ENCODE measurements at regions not wholly inside any gene's neighbourhood (a gene's known extent, or its start where the extent isn't known, plus 50 kb on each side); places are given as distances from the start of the nearest gene placed in this dataset.
"Not testable (repeated sequence)": the region's sequence is repeated elsewhere in the genome, so short reads cannot be mapped to it uniquely, and the experiment has no call there.

GRCh38 chr5:39760385-39761198 lies 335.8 kb upstream of the DAB2 start:
- peaks cover 8% of the 10 kb centered on the region for H3K4me1 Mint-ChIP-seq (ENCODE audit: low read depth)
- no peak overlapping the region for H3K4me3 Mint-ChIP-seq
- no peaks in the 10 kb centered on the region for H3K27me3 Mint-ChIP-seq
- no peak overlapping the region for H3K27ac Mint-ChIP-seq
- H3K9me3 Mint-ChIP-seq, result no peaks in the 10 kb centered on the region
- intact Hi-C loops (cut with micrococcal nuclease), result no loop called here
- no peaks in the 10 kb centered on the region for H3K36me3 Mint-ChIP-seq (ENCODE audit: low read depth)

DNA sequence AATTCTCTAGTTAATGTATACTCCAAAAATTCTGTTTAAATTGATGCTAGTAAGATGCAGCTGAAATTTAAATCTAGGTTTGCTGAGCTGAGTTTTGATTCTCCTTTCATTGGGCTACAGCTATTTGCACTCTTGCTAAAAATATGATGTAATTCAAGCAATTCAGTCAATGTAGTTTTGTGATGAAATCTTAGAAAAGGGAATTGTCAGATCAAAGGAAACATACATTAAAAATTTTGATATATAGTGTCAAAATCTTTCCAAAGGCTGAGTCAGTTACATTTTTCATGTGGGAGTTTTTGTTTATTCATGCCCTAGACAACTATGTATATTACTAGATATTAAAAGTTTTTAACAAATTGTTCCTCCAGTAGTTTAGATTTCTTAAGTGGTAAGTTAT lies 334.9 kb upstream of the DAB2 start:
- Mint-ChIP-seq H3K36me3 (ENCODE audit: low read depth) (no peaks in the 10 kb centered on the region), H3K9me3 (no peaks in the 10 kb centered on the region), H3K27ac (no peak overlapping the region), H3K4me1 (ENCODE audit: low read depth) (peaks cover 8% of the 10 kb centered on the region), H3K27me3 (no peaks in the 10 kb centered on the region), H3K4me3 (no peak overlapping the region)
- intact Hi-C loops (cut with micrococcal nuclease), result no loop called here

DNA sequence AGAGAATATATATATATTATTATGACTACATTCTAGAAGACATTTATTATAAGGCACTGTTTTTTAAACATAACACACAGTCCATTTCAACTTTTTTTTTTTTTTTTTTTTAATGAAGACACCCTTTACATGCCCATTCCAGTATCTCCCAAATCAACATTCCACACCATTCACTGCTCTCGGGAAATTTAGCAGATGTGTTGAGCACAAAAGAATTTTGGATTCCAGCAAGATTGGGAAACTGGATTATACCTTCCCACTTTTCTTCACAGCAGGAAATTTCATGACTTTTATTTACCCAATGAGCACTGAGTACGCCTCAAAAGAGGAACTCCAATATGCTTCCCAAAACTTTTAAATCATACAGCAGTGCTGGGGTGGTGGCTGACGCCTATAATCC lies 333.6 kb upstream of the DAB2 start:
- Mint-ChIP-seq H3K27ac (no peak overlapping the region), H3K4me3 (no peak overlapping the region), H3K27me3 (no peaks in the 10 kb centered on the region), H3K9me3 (no peaks in the 10 kb centered on the region), H3K36me3 (ENCODE audit: low read depth) (no peaks in the 10 kb centered on the region), H3K4me1 (ENCODE audit: low read depth) (peaks cover 8% of the 10 kb centered on the region)
- intact Hi-C loops (cut with micrococcal nuclease), result no loop called here

DNA sequence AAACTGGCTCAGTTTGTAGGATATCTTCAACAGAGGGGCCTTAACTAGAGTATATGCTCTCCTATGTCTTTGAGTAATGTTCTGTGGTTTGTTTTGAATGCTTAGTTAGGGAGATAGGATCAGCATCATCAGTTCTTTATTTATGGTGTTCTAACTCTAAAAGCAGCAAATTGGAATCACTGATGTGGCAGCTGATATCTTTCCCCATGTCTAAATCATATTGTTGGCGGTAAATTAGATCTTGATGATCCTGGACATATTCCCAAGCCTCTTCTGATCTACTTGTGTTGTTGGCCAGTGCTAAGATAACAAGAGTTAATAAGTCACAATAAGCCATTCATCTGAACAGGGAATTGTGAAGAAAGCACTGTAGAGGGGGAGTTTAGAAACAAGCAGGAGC lies 332.4 kb upstream of the DAB2 start:
- H3K36me3 Mint-ChIP-seq (ENCODE audit: low read depth), result no peaks in the 10 kb centered on the region
- no peaks in the 10 kb centered on the region for H3K9me3 Mint-ChIP-seq
- H3K27ac Mint-ChIP-seq, result no peak overlapping the region
- no peak overlapping the region for H3K4me3 Mint-ChIP-seq
- peaks cover 8% of the 10 kb centered on the region for H3K4me1 Mint-ChIP-seq (ENCODE audit: low read depth)
- intact Hi-C loops (cut with micrococcal nuclease), result no loop called here
- H3K27me3 Mint-ChIP-seq, result no peaks in the 10 kb centered on the region

GRCh38 chr5:39755986-39756385 lies 331.2 kb upstream of the DAB2 start:
- Mint-ChIP-seq H3K9me3 (no peaks in the 10 kb centered on the region), H3K27me3 (no peaks in the 10 kb centered on the region), H3K4me3 (no peak overlapping the region), H3K4me1 (ENCODE audit: low read depth) (peaks cover 8% of the 10 kb centered on the region), H3K36me3 (ENCODE audit: low read depth) (no peaks in the 10 kb centered on the region), H3K27ac (no peak overlapping the region)
- intact Hi-C loops (cut with micrococcal nuclease), result no loop called here

- intact Hi-C loops (cut with micrococcal nuclease), result no loop called here
Measured at GRCh38 chr5:39755452-39755851, 330.7 kb upstream of the DAB2 start.

GRCh38 chr5:39753747-39754146 lies 329.0 kb upstream of the DAB2 start:
- H3K36me3 Mint-ChIP-seq (ENCODE audit: low read depth); H3K27ac Mint-ChIP-seq; H3K4me1 Mint-ChIP-seq (ENCODE audit: low read depth); H3K4me3 Mint-ChIP-seq; intact Hi-C loops (cut with micrococcal nuclease); H3K27me3 Mint-ChIP-seq; H3K9me3 Mint-ChIP-seq: not testable (repeated sequence)

More at GRCh38 chr5:39755452-39755851, 330.7 kb upstream of the DAB2 start:
- Mint-ChIP-seq H3K27ac (no peak overlapping the region), H3K4me1 (ENCODE audit: low read depth) (peaks cover 3% of the 10 kb centered on the region), H3K4me3 (no peak overlapping the region), H3K27me3 (no peaks in the 10 kb centered on the region), H3K36me3 (ENCODE audit: low read depth) (no peaks in the 10 kb centered on the region), H3K9me3 (no peaks in the 10 kb centered on the region)

GRCh38 chr5:39750661-39751060 lies 325.9 kb upstream of the DAB2 start:
- Mint-ChIP-seq H3K36me3 (ENCODE audit: low read depth) (no peaks in the 10 kb centered on the region), H3K9me3 (no peaks in the 10 kb centered on the region), H3K27ac (no peak overlapping the region), H3K4me3 (no peak overlapping the region), H3K27me3 (no peaks in the 10 kb centered on the region), H3K4me1 (ENCODE audit: low read depth) (no peaks in the 10 kb centered on the region)
- intact Hi-C loops (cut with micrococcal nuclease), result no loop called here

GRCh38 chr5:39742916-39743315 lies 318.1 kb upstream of the DAB2 start:
- no peaks in the 10 kb centered on the region for H3K27me3 Mint-ChIP-seq
- H3K9me3 Mint-ChIP-seq, result no peaks in the 10 kb centered on the region
- no peak overlapping the region for H3K4me3 Mint-ChIP-seq
- no peaks in the 10 kb centered on the region for H3K4me1 Mint-ChIP-seq (ENCODE audit: low read depth)
- no peaks in the 10 kb centered on the region for H3K36me3 Mint-ChIP-seq (ENCODE audit: low read depth)
- no peak overlapping the region for H3K27ac Mint-ChIP-seq
- intact Hi-C loops (cut with micrococcal nuclease), result no loop called here

DNA sequence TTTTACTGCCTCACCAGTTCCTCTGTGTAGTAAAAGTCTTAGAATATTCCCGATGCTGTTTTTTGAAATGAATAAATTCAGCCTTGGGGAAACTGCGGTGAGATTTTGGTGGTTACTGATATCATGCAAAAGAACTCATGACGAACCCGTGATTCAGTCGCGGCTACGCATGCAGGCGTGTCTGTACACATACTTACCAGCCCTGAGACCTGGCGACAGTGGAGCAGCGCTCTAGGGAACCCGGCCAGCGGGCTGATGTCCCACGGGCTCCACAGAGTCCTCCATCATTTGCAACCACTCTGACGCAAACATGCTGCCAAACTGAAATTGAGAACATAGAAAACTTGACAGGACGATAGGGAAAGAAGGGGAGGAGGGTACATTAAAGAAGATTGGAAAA lies 315.6 kb upstream of the DAB2 start:
- H3K27ac Mint-ChIP-seq, result no peak overlapping the region
- no peak overlapping the region for H3K4me3 Mint-ChIP-seq
- no peaks in the 10 kb centered on the region for H3K4me1 Mint-ChIP-seq (ENCODE audit: low read depth)
- H3K36me3 Mint-ChIP-seq (ENCODE audit: low read depth), result no peaks in the 10 kb centered on the region
- no peaks in the 10 kb centered on the region for H3K9me3 Mint-ChIP-seq
- intact Hi-C loops (cut with micrococcal nuclease), result no loop called here
- no peaks in the 10 kb centered on the region for H3K27me3 Mint-ChIP-seq

DNA sequence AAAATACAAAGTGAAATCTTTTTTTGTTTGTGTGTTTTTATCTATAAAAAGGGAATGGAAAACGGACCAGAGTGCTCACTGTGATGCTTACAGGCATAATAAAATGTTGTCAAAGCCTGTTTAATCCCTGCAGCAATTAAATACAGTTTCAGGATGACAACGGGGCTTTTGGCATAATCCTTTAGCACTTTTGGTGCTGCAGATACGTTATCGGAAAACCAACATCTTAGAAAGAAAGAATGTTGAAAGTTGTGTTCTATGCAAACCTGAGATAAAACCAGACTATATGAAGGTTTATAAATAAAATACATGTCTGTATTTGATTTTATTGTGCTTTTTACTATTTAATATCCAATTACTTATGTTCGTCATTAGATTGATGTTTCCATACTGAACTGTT lies 307.4 kb upstream of the DAB2 start:
- Mint-ChIP-seq H3K36me3 (ENCODE audit: low read depth) (no peaks in the 10 kb centered on the region), H3K27ac (no peak overlapping the region), H3K4me1 (ENCODE audit: low read depth) (no peaks in the 10 kb centered on the region), H3K9me3 (no peaks in the 10 kb centered on the region), H3K27me3 (no peaks in the 10 kb centered on the region), H3K4me3 (no peak overlapping the region)
- intact Hi-C loops (cut with micrococcal nuclease), result no loop called here

GRCh38 chr5:39730699-39731098 lies 305.9 kb upstream of the DAB2 start:
- Mint-ChIP-seq H3K36me3 (ENCODE audit: low read depth) (no peaks in the 10 kb centered on the region), H3K4me3 (no peak overlapping the region), H3K27me3 (no peaks in the 10 kb centered on the region), H3K4me1 (ENCODE audit: low read depth) (no peaks in the 10 kb centered on the region), H3K27ac (no peak overlapping the region), H3K9me3 (no peaks in the 10 kb centered on the region)
- intact Hi-C loops (cut with micrococcal nuclease), result no loop called here

DNA sequence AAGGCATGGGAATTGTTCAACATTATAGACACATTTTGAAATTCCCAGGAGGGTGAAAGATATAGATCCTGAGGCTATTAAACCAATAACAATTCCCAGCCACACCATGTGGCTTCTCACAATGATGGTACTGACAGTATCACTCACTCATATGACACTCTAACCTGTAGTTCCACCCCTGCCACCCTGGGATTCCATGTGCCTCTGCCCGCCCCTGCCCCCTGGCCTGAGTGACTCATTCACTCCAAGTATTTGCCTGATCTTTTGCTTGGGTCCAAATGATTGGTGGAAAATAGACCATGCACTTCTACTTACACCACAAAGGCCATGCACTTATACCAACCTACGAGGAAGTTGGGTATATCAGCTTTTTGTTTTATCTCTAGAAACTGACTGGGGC lies 305.2 kb upstream of the DAB2 start:
- Mint-ChIP-seq H3K36me3 (ENCODE audit: low read depth) (no peaks in the 10 kb centered on the region), H3K27ac (no peak overlapping the region), H3K27me3 (no peaks in the 10 kb centered on the region), H3K4me3 (no peak overlapping the region), H3K9me3 (no peaks in the 10 kb centered on the region), H3K4me1 (ENCODE audit: low read depth) (no peaks in the 10 kb centered on the region)
- intact Hi-C loops (cut with micrococcal nuclease), result no loop called here

GRCh38 chr5:39726467-39726866 lies 301.7 kb upstream of the DAB2 start:
- Mint-ChIP-seq H3K4me3 (no peak overlapping the region), H3K9me3 (no peaks in the 10 kb centered on the region), H3K27me3 (no peaks in the 10 kb centered on the region), H3K27ac (no peak overlapping the region), H3K36me3 (ENCODE audit: low read depth) (no peaks in the 10 kb centered on the region), H3K4me1 (ENCODE audit: low read depth) (no peaks in the 10 kb centered on the region)
- intact Hi-C loops (cut with micrococcal nuclease), result no loop called here

GRCh38 chr5:39721394-39721793 lies 296.6 kb upstream of the DAB2 start:
- Mint-ChIP-seq H3K4me1 (ENCODE audit: low read depth) (no peaks in the 10 kb centered on the region), H3K4me3 (no peak overlapping the region), H3K36me3 (ENCODE audit: low read depth) (no peaks in the 10 kb centered on the region), H3K9me3 (no peaks in the 10 kb centered on the region), H3K27ac (no peak overlapping the region), H3K27me3 (no peaks in the 10 kb centered on the region)
- intact Hi-C loops (cut with micrococcal nuclease), result no loop called here
